H1 (cell line): ENCODE measurements at regions not wholly inside any gene's neighbourhood (a gene's known extent, or its start where the extent isn't known, plus 50 kb on each side); places are given as distances from the start of the nearest gene placed in this dataset.

Experiments used
- CTCF ChIA-PET: fragments of 300-600 bp; sonication (Branson Sonifier 250); formaldehyde crosslinking; loops from one replicate; lab custom pipeline; 2021; ENCODE audit not compliant: partially characterized antibody; lab: Charles Lee
- POLR2A ChIA-PET: fragments of 300-600 bp; sonication (Branson Sonifier 250); formaldehyde crosslinking; loops from one replicate; lab custom pipeline; 2021; ENCODE audit warnings: inconsistent platforms; ENCODE audit not compliant: partially characterized antibody; lab: Charles Lee
- DNase-seq, 2 experiments: peaks; one replicate each; pipeline versions ENCODE4 v3.0.0 to v3.0.0-alpha.2; 2010 to 2022; ENCODE audit warnings: low spot score in 2 of 2, low read depth in 1 of 2, mixed read lengths in 1 of 2
- FAIRE-seq: peaks from 2 replicates; lab custom pipeline; 2011; peaks lifted over from hg19 to GRCh38; lab: Jason Lieb, UNC
- H2AFZ ChIP-seq: 2 replicates; pipeline ENCODE4 v1.8.1; 2012; ENCODE audit warnings: low read length, inconsistent platforms
- H2AK5ac ChIP-seq: 2 replicates; pipeline ENCODE4 v1.6.1; 2013; ENCODE audit warnings: low read depth, low read length
- H2BK120ac ChIP-seq: replicated peaks from 2 replicates; pipeline ENCODE3; 2013; ENCODE audit warnings: low read depth, low read length, inconsistent platforms
- H2BK12ac ChIP-seq: 2 replicates; pipeline ENCODE4 v1.6.1; 2013; ENCODE audit warnings: low read depth, low read length
- H2BK15ac ChIP-seq: 2 replicates; pipeline ENCODE4 v1.6.1; 2013; ENCODE audit warnings: low read length
- H2BK20ac ChIP-seq: 2 replicates; pipeline ENCODE4 v1.6.1; 2013; ENCODE audit warnings: low read length
- H2BK5ac ChIP-seq: 2 replicates; pipeline ENCODE4 v1.6.1; 2013; ENCODE audit warnings: low read depth, low read length
- H3K14ac ChIP-seq: 2 replicates; pipeline ENCODE4 v1.6.1; 2013; ENCODE audit warnings: inconsistent platforms; ENCODE audit not compliant: insufficient read length
- H3K18ac ChIP-seq: 2 replicates; pipeline ENCODE4 v1.6.1; 2013; ENCODE audit warnings: low read length; ENCODE audit errors: extremely low read depth
- H3K23ac ChIP-seq: 2 replicates; pipeline ENCODE4 v1.6.1; 2013; ENCODE audit warnings: inconsistent platforms; ENCODE audit not compliant: insufficient read length
- H3K23me2 ChIP-seq: 2 replicates; pipeline ENCODE4 v1.6.1; 2013; ENCODE audit warnings: low read depth, low read length
- H3K27ac ChIP-seq: 2 replicates; pipeline ENCODE4 v1.6.1; 2011; ENCODE audit warnings: low read depth, low read length, inconsistent platforms
- H3K27me3 ChIP-seq, 4 experiments: replicated peaks in 1 of 4; 1 replicate in 1 of 4; 2 replicates in 3 of 4; pipeline versions ENCODE4 v1.6.1 to v1.8.1; 2011 to 2013; ENCODE audit warnings: low read length in 3 of 4, mild to moderate bottlenecking in 3 of 4, inconsistent platforms in 2 of 4, mixed read lengths in 2 of 4, moderate library complexity in 1 of 4; ENCODE audit not compliant: control insufficient read depth in 3 of 4, insufficient read depth in 3 of 4; ENCODE audit errors: extremely low read depth in 1 of 4
- H3K36me3 ChIP-seq, 4 experiments: 2 replicates each; pipeline versions ENCODE4 v1.6.1 to v1.8.1; 2011 to 2013; ENCODE audit warnings: mild to moderate bottlenecking in 4 of 4, low read length in 3 of 4, moderate library complexity in 2 of 4, control low read depth in 1 of 4, inconsistent platforms in 1 of 4; ENCODE audit not compliant: insufficient read depth in 4 of 4, control insufficient read depth in 2 of 4
- H3K4ac ChIP-seq: replicated peaks from 2 replicates; pipeline ENCODE3; 2013; ENCODE audit warnings: low read length, low read depth, mixed read lengths, inconsistent platforms; ENCODE audit not compliant: insufficient read length
- H3K4me1 ChIP-seq, 4 experiments: replicated peaks in 1 of 4; 1 replicate in 1 of 4; 2 replicates in 3 of 4; pipeline versions ENCODE4 v1.6.1 to v1.8.1; 2011 to 2013; ENCODE audit warnings: low read length in 3 of 4, inconsistent platforms in 2 of 4, mixed read lengths in 1 of 4; ENCODE audit not compliant: insufficient read depth in 4 of 4, control insufficient read depth in 3 of 4
- H3K4me2 ChIP-seq, 2 experiments: 2 replicates each; pipeline versions ENCODE4 v1.6.1 to v1.8.1; 2011 to 2013; ENCODE audit warnings: low read depth in 2 of 2, low read length in 2 of 2, control low read depth in 1 of 2, inconsistent platforms in 1 of 2, mild to moderate bottlenecking in 1 of 2; ENCODE audit not compliant: insufficient read depth in 1 of 2
- H3K4me3 ChIP-seq, 4 experiments: fragments of 200-600, 300-600 bp in 1 of 4; sonication (generic), shearing (Covaris generic), sonication (Bioruptor Twin) in 1 of 4; 2 replicates each; pipeline versions ENCODE4 v1.5.1 to v1.8.1; 2011 to 2016; ENCODE audit warnings: low read length in 4 of 4, low read depth in 3 of 4, control low read depth in 2 of 4, inconsistent platforms in 2 of 4, mild to moderate bottlenecking in 2 of 4, mixed read lengths in 1 of 4, moderate library complexity in 1 of 4; ENCODE audit not compliant: insufficient read depth in 2 of 4; ENCODE audit errors: extremely low read depth in 1 of 4
- H3K56ac ChIP-seq: replicated peaks from 2 replicates; pipeline ENCODE3; 2013; ENCODE audit warnings: low read depth, mild to moderate bottlenecking, mixed read lengths, low read length, inconsistent platforms; ENCODE audit not compliant: insufficient read length
- H3K79me1 ChIP-seq: 2 replicates; pipeline ENCODE4 v1.6.1; 2013; ENCODE audit warnings: low read depth, low read length, control low read depth
- H3K79me2 ChIP-seq, 2 experiments: 2 replicates each; pipeline versions ENCODE4 v1.6.1 to v1.8.1; 2012 to 2013; ENCODE audit warnings: low read length in 2 of 2, mild to moderate bottlenecking in 2 of 2, inconsistent platforms in 1 of 2; ENCODE audit not compliant: insufficient read depth in 2 of 2, control insufficient read depth in 1 of 2
- H3K9ac ChIP-seq, 4 experiments: replicated peaks in 1 of 4; 1 replicate in 1 of 4; 2 replicates in 3 of 4; pipeline versions ENCODE4 v1.6.1 to v1.8.1; 2011 to 2013; ENCODE audit warnings: low read depth in 3 of 4, low read length in 3 of 4, control low read depth in 2 of 4, mild to moderate bottlenecking in 2 of 4, moderate library complexity in 2 of 4, inconsistent platforms in 1 of 4; ENCODE audit errors: extremely low read depth in 1 of 4
- H3K9me3 ChIP-seq, 2 experiments: 2 replicates each; pipeline versions ENCODE4 v1.6.1 to v1.8.1; 2012 to 2013; ENCODE audit warnings: mild to moderate bottlenecking in 2 of 2, moderate library complexity in 2 of 2, control low read depth in 1 of 2, inconsistent platforms in 1 of 2, low read depth in 1 of 2, low read length in 1 of 2, mixed read lengths in 1 of 2; ENCODE audit not compliant: insufficient read depth in 2 of 2
- H4K20me1 ChIP-seq, 2 experiments: replicated peaks in 1 of 2; 2 replicates each; pipeline versions ENCODE3 to v1.8.1; 2011 to 2013; ENCODE audit warnings: inconsistent platforms in 2 of 2, low read length in 2 of 2, mild to moderate bottlenecking in 1 of 2; ENCODE audit not compliant: insufficient read depth in 2 of 2, control insufficient read depth in 1 of 2
- H4K5ac ChIP-seq: 2 replicates; pipeline ENCODE4 v1.6.1; 2013; ENCODE audit warnings: low read length, low read depth, mixed read lengths, inconsistent platforms; ENCODE audit not compliant: insufficient read length
- H4K8ac ChIP-seq: 2 replicates; pipeline ENCODE4 v1.8.0; 2013; ENCODE audit warnings: mild to moderate bottlenecking, moderate library complexity, low read length, inconsistent platforms; ENCODE audit not compliant: insufficient read depth; ENCODE audit errors: extremely low read depth
- H4K91ac ChIP-seq: replicated peaks from 2 replicates; pipeline ENCODE3; 2013; ENCODE audit warnings: low read length, mixed read lengths, inconsistent platforms; ENCODE audit not compliant: insufficient read length
- ASH2L ChIP-seq: fragments of 200-600, 300-600 bp; sonication (generic); IDR thresholded peaks from one replicate; pipeline ENCODE4 v1.7.1; 2017; ENCODE audit warnings: low read length
- BACH1 ChIP-seq: IDR thresholded peaks from 2 replicates; pipeline ENCODE4 v1.6.1; 2012; ENCODE audit warnings: low read length, improper control_type of control experiment
- CREB1 ChIP-seq: IDR thresholded peaks from 2 replicates; pipeline ENCODE4 v1.6.1; 2012; ENCODE audit warnings: inconsistent platforms
- NRF1 ChIP-seq: IDR thresholded peaks from 2 replicates; pipeline ENCODE4 v1.6.1; 2011; ENCODE audit warnings: mild to moderate bottlenecking, low read depth, low read length, improper control_type of control experiment
- ZNF274 ChIP-seq: IDR thresholded peaks from 2 replicates; pipeline ENCODE4 v1.7.0; 2012; ENCODE audit warnings: low read length, borderline replicate concordance; ENCODE audit errors: extremely low read depth
- WGBS, 2 experiments: shearing (Covaris generic) in 1 of 2; methylation state at CpG; one replicate each; pipeline versions ENCODE4 v1.1.6 to v1.1.7; 2013 to 2015; ENCODE audit warnings: low lambda C conversion rate in 2 of 2, mixed read lengths in 2 of 2, inconsistent platforms in 1 of 2, low coverage in 1 of 2, missing lambda C conversion rate in 1 of 2; ENCODE audit not compliant: insufficient replicate concordance in 2 of 2, insufficient coverage in 1 of 2, insufficient read length in 1 of 2; ENCODE audit errors: extremely low coverage in 1 of 2, missing lambda C conversion rate in 1 of 2; 5-methylcytosine and 5-hydroxymethylcytosine counted together

DNA sequence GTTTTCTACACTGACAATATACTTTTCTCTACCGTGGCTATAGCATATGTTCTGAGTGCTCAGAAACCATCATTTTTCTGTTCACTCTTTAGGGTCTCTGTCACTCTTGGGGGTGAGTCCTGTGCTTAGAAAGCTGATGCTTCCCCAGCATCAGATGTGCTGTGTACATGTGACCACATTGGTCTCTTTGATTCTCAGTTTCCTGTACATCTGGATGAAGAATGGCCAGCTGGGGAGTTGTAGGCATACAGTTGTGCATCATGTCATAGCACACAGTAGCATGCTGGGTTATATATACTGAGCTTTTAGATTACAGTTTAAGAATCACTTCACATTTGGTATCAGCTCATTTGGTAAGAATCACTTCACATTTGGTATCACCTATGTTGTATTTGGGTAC, 238.6 kb upstream of the PREP start:
- no peaks in the 10 kb centered on the region for H3K4me1 ChIP-seq
- no peak overlapping the region for H2BK120ac ChIP-seq
- no peaks in the 10 kb centered on the region for H3K23me2 ChIP-seq
- CTCF ChIA-PET = interaction anchor here (1.2 kb wide), 2 partner anchors 9 to 30 kb away, joined by 3 read pairs; no protein-coding TSS in a partner anchor
- H4K8ac ChIP-seq = no peak overlapping the region
- H3K27ac ChIP-seq = no peak overlapping the region
- POLR2A ChIA-PET = no interaction called here
- H2BK12ac ChIP-seq = no peak overlapping the region
- no peak overlapping the region for H3K9ac ChIP-seq
- TF ChIP-seq ASH2L = no peak
- no peak for TF ChIP-seq ZNF274
- TF ChIP-seq CREB1 = no peak
- TF ChIP-seq BACH1 = no peak
- TF ChIP-seq NRF1 = no peak
- no peak overlapping the region for H2AFZ ChIP-seq
- H3K4ac ChIP-seq = no peak overlapping the region
- no peak overlapping the region for H3K18ac ChIP-seq
- H3K79me2 ChIP-seq = no peaks in the 10 kb centered on the region
- no peak overlapping the region for H3K4me2 ChIP-seq
- no peak overlapping the region for H2BK5ac ChIP-seq
- no peak overlapping the region for H3K14ac ChIP-seq
- no peak overlapping the region for H2BK20ac ChIP-seq
- no peak overlapping the region for H3K56ac ChIP-seq
- no peaks in the 10 kb centered on the region for H4K20me1 ChIP-seq
- no peak overlapping the region for H2AK5ac ChIP-seq
- no peak overlapping the region for H3K23ac ChIP-seq
- H3K4me3 ChIP-seq = no peak overlapping the region
- WGBS, 2 experiments = 100% methylated on average over 1 of the region's 1 CpG; no CpG with 5 or more reads in 1 of the 2 experiments
- no peaks in the 10 kb centered on the region for H3K36me3 ChIP-seq
- H2BK15ac ChIP-seq = no peak overlapping the region
- FAIRE-seq (no peak), DNase-seq (no peak)
- H3K79me1 ChIP-seq = no peaks in the 10 kb centered on the region
- no peaks in the 10 kb centered on the region for H3K9me3 ChIP-seq
- H4K5ac ChIP-seq = no peak overlapping the region
- no peak overlapping the region for H4K91ac ChIP-seq
- no peaks in the 10 kb centered on the region for H3K27me3 ChIP-seq
